OCI-LY1 (cell line): ENCODE measurements at regions not wholly inside any gene's neighbourhood (a gene's known extent, or its start where the extent isn't known, plus 50 kb on each side); places are given as distances from the start of the nearest gene placed in this dataset.

Experiments
- H2AFZ ChIP-seq: fragments of 200-600 bp; sonication (generic), shearing (Covaris generic); 2 replicates; pipeline ENCODE4 v1.6.0; 2014; ENCODE audit warnings: antibody characterized with exemption, mild to moderate bottlenecking, low read length
- H3F3A ChIP-seq: fragments of 200-600 bp; sonication (generic), shearing (Covaris generic); 2 replicates; pipeline ENCODE4 v1.6.0; 2014; ENCODE audit warnings: mild to moderate bottlenecking, antibody characterized with exemption, low read length, moderate library complexity; ENCODE audit not compliant: insufficient read depth
- H3K27ac ChIP-seq: fragments of 200-600 bp; sonication (generic); 2 replicates; pipeline ENCODE4 v1.5.1; 2014; ENCODE audit warnings: low read length, mixed run types, mild to moderate bottlenecking, low read depth; ENCODE audit not compliant: poor library complexity, severe bottlenecking
- H3K27me3 ChIP-seq: fragments of 200-600 bp; sonication (generic); 2 replicates; pipeline ENCODE4 v1.6.0; 2014; ENCODE audit warnings: antibody characterized with exemption, mild to moderate bottlenecking, low read length, moderate library complexity; ENCODE audit not compliant: insufficient read depth
- H3K36me3 ChIP-seq: fragments of 200-600 bp; sonication (generic); 2 replicates; pipeline ENCODE4 v1.6.1; 2014; ENCODE audit warnings: mild to moderate bottlenecking, antibody characterized with exemption, low read length, moderate library complexity, mixed read lengths; ENCODE audit not compliant: insufficient read depth
- H3K4me1 ChIP-seq: fragments of 200-600 bp; sonication (generic); 2 replicates; pipeline ENCODE4 v1.5.1; 2014; ENCODE audit warnings: mild to moderate bottlenecking, low read length, moderate library complexity; ENCODE audit not compliant: insufficient read depth, severe bottlenecking
- H3K4me2 ChIP-seq: fragments of 200-600 bp; sonication (generic), shearing (Covaris generic); 2 replicates; pipeline ENCODE4 v1.6.1; 2014; ENCODE audit warnings: low read length
- H3K4me3 ChIP-seq: fragments of 200-600 bp; sonication (generic); 2 replicates; pipeline ENCODE4 v1.5.1; 2014; ENCODE audit warnings: low read length, low read depth, mild to moderate bottlenecking, mixed read lengths; ENCODE audit not compliant: poor library complexity, severe bottlenecking
- H3K79me2 ChIP-seq: fragments of 200-600 bp; shearing (Covaris generic); 2 replicates; pipeline ENCODE4 v1.6.1; 2016; ENCODE audit warnings: mixed run types, low read length, mixed read lengths; ENCODE audit not compliant: insufficient read depth
- H3K9ac ChIP-seq: fragments of 200-600 bp; sonication (generic), shearing (Covaris generic); 2 replicates; pipeline ENCODE4 v1.6.1; 2014; ENCODE audit warnings: mild to moderate bottlenecking, low read length, mixed read lengths
- H3K9me2 ChIP-seq: fragments of 200-600 bp; sonication (generic), shearing (Covaris generic); 2 replicates; pipeline ENCODE4 v1.6.1; 2014; ENCODE audit warnings: low read depth, mild to moderate bottlenecking, low read length, mixed read lengths
- H3K9me3 ChIP-seq: fragments of 200-600 bp; shearing (Covaris generic); 2 replicates; pipeline ENCODE4 v1.6.1; 2014; ENCODE audit warnings: low read length, mixed read lengths
- H4K20me1 ChIP-seq: fragments of 200-600 bp; sonication (generic), shearing (Covaris generic); 2 replicates; pipeline ENCODE4 v1.6.0; 2016; ENCODE audit warnings: mild to moderate bottlenecking, low read length; ENCODE audit not compliant: insufficient read depth
- CTCF ChIP-seq: fragments of 200-600 bp; sonication (generic), shearing (Covaris generic); IDR thresholded peaks from 2 replicates; pipeline ENCODE4 v1.5.1; 2017; ENCODE audit warnings: mild to moderate bottlenecking, antibody characterized with exemption, low read length, moderate library complexity, mixed read lengths
- EZH2 ChIP-seq: fragments of 200-600 bp; sonication (generic), shearing (Covaris generic); IDR thresholded peaks from 2 replicates; pipeline ENCODE4 v1.8.0; 2017; ENCODE audit warnings: borderline replicate concordance, mixed run types, mild to moderate bottlenecking, antibody characterized with exemption, low read length, moderate library complexity, mixed read lengths

GRCh38 chr21:17088500-17088899 lies 424.3 kb upstream of the CXADR start:
- Histone ChIP-seq H3K9me3 (no peaks in the 10 kb centered on the region), H4K20me1 (no peaks in the 10 kb centered on the region), H3K27ac (no peak overlapping the region), H3K9me2 (no peaks in the 10 kb centered on the region), H3K27me3 (no peaks in the 10 kb centered on the region), H3K4me1 (no peaks in the 10 kb centered on the region), H3K36me3 (no peaks in the 10 kb centered on the region), H3K9ac (no peak overlapping the region), H3K79me2 (no peaks in the 10 kb centered on the region), H3F3A (no peaks in the 10 kb centered on the region), H3K4me2 (no peak overlapping the region), H3K4me3 (no peak overlapping the region), H2AFZ (no peak overlapping the region)
- TF ChIP-seq CTCF (no peak), EZH2 (no peak)

- no peak overlapping the region for H3K4me2 ChIP-seq
- no peaks in the 10 kb centered on the region for H3K9me3 ChIP-seq
- no peaks in the 10 kb centered on the region for H3K27me3 ChIP-seq
- no peaks in the 10 kb centered on the region for H3K9me2 ChIP-seq
- no peaks in the 10 kb centered on the region for H3F3A ChIP-seq
- H4K20me1 ChIP-seq: no peaks in the 10 kb centered on the region
- no peaks in the 10 kb centered on the region for H3K79me2 ChIP-seq
- H2AFZ ChIP-seq: no peak overlapping the region
- H3K9ac ChIP-seq: no peak overlapping the region
- H3K36me3 ChIP-seq: no peaks in the 10 kb centered on the region
- H3K4me3 ChIP-seq: no peak overlapping the region
- no peak for TF ChIP-seq EZH2
- no peak for TF ChIP-seq CTCF
- no peaks in the 10 kb centered on the region for H3K4me1 ChIP-seq
- H3K27ac ChIP-seq: no peak overlapping the region
These were observed 423.8 kb upstream of the CXADR start for GRCh38 chr21:17089091-17089491.

GRCh38 chr21:17101696-17102095 lies 411.1 kb upstream of the CXADR start:
- no peak overlapping the region for H3K9ac ChIP-seq
- no peaks in the 10 kb centered on the region for H3K79me2 ChIP-seq
- H3K4me3 ChIP-seq: no peak overlapping the region
- H3K27me3 ChIP-seq: no peaks in the 10 kb centered on the region
- H3K27ac ChIP-seq: no peak overlapping the region
- H3K9me2 ChIP-seq: no peaks in the 10 kb centered on the region
- no peaks in the 10 kb centered on the region for H3K36me3 ChIP-seq
- H3K9me3 ChIP-seq: no peaks in the 10 kb centered on the region
- H3F3A ChIP-seq: no peaks in the 10 kb centered on the region
- H3K4me1 ChIP-seq: no peaks in the 10 kb centered on the region
- no peak for TF ChIP-seq EZH2
- TF ChIP-seq CTCF: no peak
- H4K20me1 ChIP-seq: no peaks in the 10 kb centered on the region
- H3K4me2 ChIP-seq: no peak overlapping the region
- H2AFZ ChIP-seq: no peak overlapping the region
